ENCODE measurements at regions not wholly inside any gene's neighbourhood (a gene's known extent, or its start where the extent isn't known, plus 50 kb on each side); places are given as distances from the start of the nearest gene placed in this dataset.

- no peak overlapping the region for H4K5ac ChIP-seq (ENCODE audit: low read depth, low read length)
These were observed 527.8 kb downstream of the KCTD16 start for GRCh38 chr5:144698484-144698883.

More at GRCh38 chr5:144698484-144698883, 527.8 kb downstream of the KCTD16 start:
- Histone ChIP-seq H3K9me3 (ENCODE audit: control insufficient read depth, insufficient read depth, low read length) (no peaks in the 10 kb centered on the region), H4K8ac (ENCODE audit: low read depth in 2 of 2, low read length in 2 of 2) (peak overlapping the region in 1 of 2 experiments; percentile 13; a peak in 1 of 4 replicates), H3K27me3 (ENCODE audit: control insufficient read depth, insufficient read depth, low read length) (no peaks in the 10 kb centered on the region), H3K14ac (replicated peaks; ENCODE audit: low read depth, low read length) (no peak overlapping the region), H3K4me2 (ENCODE audit: low read depth, low read length) (peak overlapping the region; percentile 62), H2BK15ac (ENCODE audit: low read depth, low read length) (no peak overlapping the region; the same call in 2 of the 3 replicates), H3K79me1 (ENCODE audit: low read depth in 1 of 2, low read length in 2 of 2) (no peaks in the 10 kb centered on the region), H3K56ac (ENCODE audit: extremely low read depth, insufficient read depth, low read length) (peak overlapping the region; percentile 22; the same call in 1 of the 2 replicates), H4K91ac (ENCODE audit: insufficient read depth, low read depth, low read length) (peak overlapping the region; percentile 37; the same call in 1 of the 2 replicates), H2AK9ac (replicated peaks; ENCODE audit: low read depth, low read length, poor library complexity) (no peak overlapping the region), H2BK20ac (ENCODE audit: low read depth, low read length) (peak overlapping the region; percentile 48), H3K18ac (ENCODE audit: low read depth, low read length) (peak overlapping the region; percentile 29; the same call in 1 of the 2 replicates), H2AFZ (replicated peaks; ENCODE audit: low read length, poor library complexity) (no peak overlapping the region), H3K9ac (ENCODE audit: low read depth, low read length) (no peak overlapping the region; the same call in 1 of the 2 replicates), H3K4ac (ENCODE audit: low read depth, low read length) (no peak overlapping the region), H3K27ac (ENCODE audit: insufficient read depth, low read length) (no peak overlapping the region; the same call in 1 of the 2 replicates), H3K4me1 (ENCODE audit: control insufficient read depth, insufficient read depth, low read length) (peaks cover 2% of the 10 kb centered on the region; the same call in 1 of the 2 replicates), H3K36me3 (ENCODE audit: control insufficient read depth, insufficient read depth, low read length) (no peaks in the 10 kb centered on the region), H2BK120ac (ENCODE audit: low read depth, low read length) (peak overlapping the region; percentile 53), H3K23ac (ENCODE audit: low read depth, low read length) (no peak overlapping the region; the same call in 1 of the 2 replicates), H2BK5ac (ENCODE audit: low read depth, low read length, poor library complexity, severe bottlenecking) (peak overlapping the region; percentile 90), H2AK5ac (ENCODE audit: low read depth, low read length) (no peak overlapping the region), H4K20me1 (ENCODE audit: insufficient read depth, low read length) (no peaks in the 10 kb centered on the region), H3K9me1 (ENCODE audit: insufficient read depth, low read length) (peaks cover 3% of the 10 kb centered on the region; the same call in 1 of the 2 replicates), H3K4me3 (ENCODE audit: insufficient read depth, low read depth, low read length) (no peak overlapping the region)
- DNase-seq = peak; percentile 24
- TF ChIP-seq USF2 (IDR thresholded peaks at IDR 0.05; ENCODE audit: low read depth, low read length) (no peak), RFX5 (IDR thresholded peaks at IDR 0.05; ENCODE audit: low read depth, low read length) (no peak), CEBPB (IDR thresholded peaks at IDR 0.05; ENCODE audit: low read depth, low read length) (no peak), CTCF (conservative IDR thresholded peaks at IDR 0.05; ENCODE audit: low read depth, low read length) (no peak), RAD21 (IDR thresholded peaks at IDR 0.05; ENCODE audit: low read length) (no peak), ELK1 (IDR thresholded peaks at IDR 0.05; ENCODE audit: borderline replicate concordance, low read depth, low read length) (no peak), RCOR1 (IDR thresholded peaks at IDR 0.05; ENCODE audit: insufficient replicate concordance, low read length) (no peak), SMC3 (IDR thresholded peaks at IDR 0.05; ENCODE audit: low read depth, low read length) (no peak), FOS (IDR thresholded peaks at IDR 0.05; ENCODE audit: low read depth, low read length) (no peak), NFE2L2 (IDR thresholded peaks at IDR 0.05; ENCODE audit: low read depth, low read length) (no peak), MAFK (IDR thresholded peaks at IDR 0.05; ENCODE audit: low read depth, low read length) (no peak), CHD1 (IDR thresholded peaks at IDR 0.05; ENCODE audit: low read depth, low read length) (no peak)
- intact Hi-C loops (cut with micrococcal nuclease) (loop anchor here (2.0 to 10.0 kb wide), 5 partner anchors 114 to 1126 kb away; no protein-coding TSS in a partner anchor), dilution Hi-C loops (cut with HindIII; ENCODE audit: low sequenced_read_pairs, unreplicated experiment) (no loop called here), in situ Hi-C loops (cut with MboI; ENCODE audit: low sequenced_read_pairs) (no loop called here)
- BruUV-seq (replicated peaks) = no TSS peak
- ChIA-PET CTCF (interaction anchor here (0.7 to 1.5 kb wide), 4 partner anchors 9 to 648 kb away, joined by 3 to 6 read pairs (median 4); no protein-coding TSS in a partner anchor), POLR2A (ENCODE audit: unreplicated experiment) (no interaction called here)
- no CpG with 5 or more reads among the region's 2 CpGs for WGBS, 2 experiments (ENCODE audit: extremely low coverage in 2 of 2, insufficient read length in 1 of 2)
- ATAC-seq (ENCODE audit: low read depth) = peak; percentile 52

Measured in IMR-90 (cell line).